HL-60 (cell line): ENCODE measurements at regions not wholly inside any gene's neighbourhood (a gene's known extent, or its start where the extent isn't known, plus 50 kb on each side); places are given as distances from the start of the nearest gene placed in this dataset.

Source experiments
- DNase-seq, 2 experiments: peaks; one replicate each; pipeline ENCODE4 v3.0.0-alpha.2; 2010 to 2020; ENCODE audit warnings: low read depth in 1 of 2, low spot score in 1 of 2
- H3K27ac ChIP-seq: fragments of 250-450 bp; sonication (Bioruptor Pico); replicated peaks from 2 replicates; pipeline ENCODE4 v1.5.1; 2020; ENCODE audit warnings: mild to moderate bottlenecking, moderate library complexity
- H3K27me3 ChIP-seq: fragments of 250-450 bp; sonication (Bioruptor Pico); 2 replicates; pipeline ENCODE4 v1.5.1; 2021; ENCODE audit warnings: mild to moderate bottlenecking, moderate library complexity; ENCODE audit not compliant: insufficient read depth, poor library complexity, severe bottlenecking
- H3K4me3 ChIP-seq: replicated peaks from 2 replicates; pipeline ENCODE4 v1.5.1; 2011; ENCODE audit warnings: mild to moderate bottlenecking, control low read depth, low read length; ENCODE audit not compliant: insufficient read depth
- CTCF ChIP-seq: IDR thresholded peaks from one replicate; pipeline ENCODE4 v1.5.1; 2011; ENCODE audit warnings: low read length, control low read depth, inconsistent platforms; ENCODE audit not compliant: insufficient read depth
- GABPA ChIP-seq: IDR thresholded peaks from 2 replicates; pipeline ENCODE4 v1.6.1; 2012; ENCODE audit warnings: low read depth
- POLR2AphosphoS5 ChIP-seq: IDR thresholded peaks from 2 replicates; pipeline ENCODE4 v1.6.1; 2012; ENCODE audit warnings: low read depth
- REST ChIP-seq: IDR thresholded peaks from 2 replicates; pipeline ENCODE4 v1.6.1; 2012; ENCODE audit warnings: low read depth; ENCODE audit not compliant: insufficient replicate concordance
- SPI1 ChIP-seq: IDR thresholded peaks from 2 replicates; pipeline ENCODE4 v1.6.1; 2012; ENCODE audit warnings: low read depth, mild to moderate bottlenecking, borderline replicate concordance

GRCh38 chr6:74671558-74672025 lies 534.3 kb downstream of the COL12A1 start:
- no peak overlapping the region for H3K4me3 ChIP-seq
- DNase-seq = no peak
- TF ChIP-seq CTCF = no peak
- TF ChIP-seq REST = no peak
- TF ChIP-seq GABPA = no peak
- no peak for TF ChIP-seq POLR2AphosphoS5
- TF ChIP-seq SPI1 = no peak
- no peaks in the 10 kb centered on the region for H3K27me3 ChIP-seq
- H3K27ac ChIP-seq = no peak overlapping the region

- no peak overlapping the region for H3K27ac ChIP-seq
- no peak for TF ChIP-seq REST
- no peak for TF ChIP-seq SPI1
- no peak for TF ChIP-seq POLR2AphosphoS5
- no peak for TF ChIP-seq CTCF
- no peak for TF ChIP-seq GABPA
- no peak for DNase-seq
- no peak overlapping the region for H3K4me3 ChIP-seq
- H3K27me3 ChIP-seq = no peaks in the 10 kb centered on the region
Observed at GRCh38 chr6:74658391-74658790, 547.5 kb downstream of the COL12A1 start.

DNA sequence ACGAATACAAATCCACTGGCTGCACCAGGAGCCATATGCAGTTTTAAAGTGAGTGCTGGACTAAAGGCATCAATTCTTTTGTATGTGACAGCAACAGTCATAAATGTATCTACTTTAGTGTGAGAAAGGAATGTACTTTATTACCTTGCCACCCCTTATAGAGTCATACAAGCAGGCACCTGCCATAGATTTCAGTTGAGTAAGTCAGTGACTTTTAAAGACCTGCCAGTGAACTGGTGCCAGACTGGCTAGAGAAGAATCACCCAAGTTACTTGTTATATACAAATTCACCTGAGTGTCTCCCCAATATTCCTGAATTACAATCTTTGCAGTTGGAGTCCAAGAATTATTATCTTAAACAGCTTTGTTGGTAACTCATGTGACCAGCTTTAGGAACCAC lies 547.9 kb downstream of the COL12A1 start:
- Histone ChIP-seq H3K27me3 (no peaks in the 10 kb centered on the region), H3K4me3 (no peak overlapping the region), H3K27ac (no peak overlapping the region)
- TF ChIP-seq CTCF = no peak
- no peak for TF ChIP-seq POLR2AphosphoS5
- no peak for TF ChIP-seq REST
- TF ChIP-seq GABPA = no peak
- no peak for TF ChIP-seq SPI1
- DNase-seq = no peak
